ENCODE measurements at regions not wholly inside any gene's neighbourhood (a gene's known extent, or its start where the extent isn't known, plus 50 kb on each side); places are given as distances from the start of the nearest gene placed in this dataset.

GRCh38 chr21:31558962-31559367 is 100.5 kb upstream of the SOD1 start:
- TF ChIP-seq EZH2 (IDR thresholded peaks at IDR 0.05) (no peak), POLR2AphosphoS5 (IDR thresholded peaks at IDR 0.05; ENCODE audit: borderline replicate concordance, low read depth, low read length) (no peak), FOXP2 (optimal IDR thresholded peaks at IDR 0.05; ENCODE audit: control extremely low read depth, extremely low read length, insufficient read depth) (no peak)

Data from SK-N-MC (cell line).